A549 (cell line): ENCODE measurements at regions not wholly inside any gene's neighbourhood (a gene's known extent, or its start where the extent isn't known, plus 50 kb on each side); places are given as distances from the start of the nearest gene placed in this dataset.

Experiments
- ATAC-seq, 2 experiments: fragments of 200-7000 bp in 1 of 2; fragments of >200 bp in 1 of 2; cut with Nextera tagmentation in 1 of 2; cut with Tn5 transposase in 1 of 2; 3 replicates each; pipeline versions ENCODE4 v1.8.0 to v1.9.1; 2018 to 2020; ENCODE audit warnings: mild to moderate bottlenecking in 1 of 2, moderate library complexity in 1 of 2
- CTCF ChIA-PET: fragments of 300-600 bp; sonication (Branson Sonifier 250); formaldehyde crosslinking; extraction: SDS; loops from one replicate; lab custom pipeline; 2021; ENCODE audit warnings: antibody characterized with exemption, inconsistent platforms; lab: Yijun Ruan, JAX
- POLR2A ChIA-PET: fragments of 350-600 bp; formaldehyde crosslinking; extraction: SDS; loops from one replicate; lab custom pipeline; 2021; ENCODE audit warnings: antibody characterized with exemption, inconsistent platforms; lab: Yijun Ruan, JAX
- DNase-seq, 2 experiments: peaks; one replicate each; pipeline versions ENCODE4 v3.0.0 to v3.0.0-alpha.2; 2011 to 2016; ENCODE audit warnings: low read depth in 1 of 2, low spot score in 1 of 2
- FAIRE-seq: peaks from 2 replicates; lab custom pipeline; 2011; peaks lifted over from hg19 to GRCh38; lab: Jason Lieb, UNC
- H3K27ac ChIP-seq, 2 experiments: fragments of >200 bp; sonication (Bioruptor Twin); formaldehyde crosslinking; 3 replicates each; pipeline ENCODE4 v1.5.1; 2016 to 2017
- H3K4me1 ChIP-seq: fragments of >200 bp; sonication (Bioruptor Twin); formaldehyde crosslinking; 3 replicates; pipeline ENCODE4 v1.6.1; 2016
- H3K4me2 ChIP-seq: fragments of >200 bp; sonication (Bioruptor Twin); formaldehyde crosslinking; 3 replicates; pipeline ENCODE4 v1.6.1; 2016
- H3K4me3 ChIP-seq: fragments of >200 bp; sonication (Bioruptor Twin); formaldehyde crosslinking; 3 replicates; pipeline ENCODE4 v1.5.1; 2016
- H3K9me3 ChIP-seq: fragments of >200 bp; sonication (Bioruptor Twin); formaldehyde crosslinking; 3 replicates; pipeline ENCODE4 v1.6.1; 2016
- BHLHE40 ChIP-seq: IDR thresholded peaks from 2 replicates; pipeline ENCODE4 v1.6.1; 2012; ENCODE audit warnings: low read depth, low read length, inconsistent platforms
- CBX8 ChIP-seq: fragments of 200-600 bp; sonication (generic); IDR thresholded peaks from 2 replicates; pipeline ENCODE4 v1.6.1; 2016
- CTCF ChIP-seq: fragments of >200 bp; sonication (Bioruptor Twin); formaldehyde crosslinking; IDR thresholded peaks from 3 replicates; pipeline ENCODE4 v1.5.1; 2016
- EHF ChIP-seq: fragments of 250-450 bp; sonication (Bioruptor Pico); IDR thresholded peaks from 2 replicates; pipeline ENCODE4 v1.5.0; 2020; ENCODE audit warnings: mild to moderate bottlenecking
- EHMT2 ChIP-seq: fragments of 200-600 bp; sonication (generic); IDR thresholded peaks from 2 replicates; pipeline ENCODE4 v1.6.1; 2016; ENCODE audit warnings: antibody characterized with exemption, low read depth, mild to moderate bottlenecking, moderate library complexity
- FOXS1 ChIP-seq: fragments of 250-450 bp; sonication (Bioruptor Pico); IDR thresholded peaks from 2 replicates; pipeline ENCODE4 v1.5.0; 2020; ENCODE audit warnings: mild to moderate bottlenecking, moderate library complexity
- GATA3 ChIP-seq: IDR thresholded peaks from 2 replicates; pipeline ENCODE4 v1.6.1; 2012; ENCODE audit warnings: borderline replicate concordance
- HOXB5 ChIP-seq: fragments of 250-450 bp; sonication (Bioruptor Pico); IDR thresholded peaks from 2 replicates; pipeline ENCODE4 v1.5.0; 2020; ENCODE audit warnings: mild to moderate bottlenecking, moderate library complexity
- JUN ChIP-seq, 2 experiments: fragments of >200 bp; sonication (Bioruptor Twin); formaldehyde crosslinking; IDR thresholded peaks; 2 replicates in 1 of 2; 3 replicates in 1 of 2; pipeline ENCODE4 v1.6.1; 2016 to 2017
- NPAS2 ChIP-seq: fragments of 250-450 bp; sonication (Bioruptor Pico); IDR thresholded peaks from 2 replicates; pipeline ENCODE4 v1.8.0; 2022; ENCODE audit warnings: mild to moderate bottlenecking, moderate library complexity, borderline replicate concordance
- NR3C1 ChIP-seq: fragments of >200 bp; sonication (Bioruptor Twin); formaldehyde crosslinking; IDR thresholded peaks from 3 replicates; pipeline ENCODE4 v1.6.1; 2017
- PHF8 ChIP-seq: fragments of 200-600 bp; sonication (generic); IDR thresholded peaks from 2 replicates; pipeline ENCODE4 v1.6.1; 2016; ENCODE audit warnings: low read depth, mild to moderate bottlenecking, antibody characterized with exemption, moderate library complexity, borderline replicate concordance
- RAD21 ChIP-seq, 2 experiments: fragments of >200 bp in 1 of 2; sonication (Bioruptor Twin) in 1 of 2; formaldehyde crosslinking in 1 of 2; IDR thresholded peaks in 1 of 2; conservative IDR thresholded peaks in 1 of 2; 2 replicates in 1 of 2; 3 replicates in 1 of 2; pipeline ENCODE4 v1.6.1; 2012 to 2018; ENCODE audit warnings: inconsistent platforms in 1 of 2
- RARB ChIP-seq: fragments of 250-450 bp; sonication (Bioruptor Pico); IDR thresholded peaks from 2 replicates; pipeline ENCODE4 v1.8.0; 2021; ENCODE audit warnings: mild to moderate bottlenecking, moderate library complexity
- RFX5 ChIP-seq: fragments of 450-650 bp; IDR thresholded peaks from 2 replicates; pipeline ENCODE4 v1.7.1; 2014; ENCODE audit warnings: antibody characterized with exemption, mild to moderate bottlenecking, moderate library complexity
- SMC3 ChIP-seq: fragments of >200 bp; sonication (Bioruptor Twin); formaldehyde crosslinking; IDR thresholded peaks from 3 replicates; pipeline ENCODE4 v1.6.1; 2018; ENCODE audit warnings: inconsistent platforms
- SREBF2 ChIP-seq: fragments of 450-650 bp; IDR thresholded peaks from 2 replicates; pipeline ENCODE4 v1.6.1; 2014; ENCODE audit warnings: mild to moderate bottlenecking, moderate library complexity
- TFCP2L1 ChIP-seq: fragments of 250-450 bp; sonication (Bioruptor Pico); IDR thresholded peaks from 2 replicates; pipeline ENCODE4 v1.5.0; 2021; ENCODE audit warnings: mild to moderate bottlenecking
- TP53 ChIP-seq: fragments of 250-450 bp; sonication (Bioruptor Pico); IDR thresholded peaks from 2 replicates; pipeline ENCODE4 v1.5.0; 2021; ENCODE audit warnings: mild to moderate bottlenecking, moderate library complexity
- ZFP36 ChIP-seq: fragments of 450-650 bp; IDR thresholded peaks from 2 replicates; pipeline ENCODE4 v1.6.1; 2014; ENCODE audit warnings: borderline replicate concordance; ENCODE audit not compliant: partially characterized antibody
- WGBS: methylation state at CpG from one replicate; pipeline ENCODE4 v1.1.6; 2017; ENCODE audit errors: missing lambda C conversion rate; 5-methylcytosine and 5-hydroxymethylcytosine counted together

GRCh38 chr5:124623265-124623664 lies 123.2 kb downstream of the ZNF608 start:
- ATAC-seq (no peak), FAIRE-seq (no peak), DNase-seq (no peak)
- 66% methylated on average over 5 of the region's 5 CpGs for WGBS
- ChIA-PET CTCF (interaction anchor here (0.6 kb wide), 1 partner anchor 206 kb away, joined by 3 read pairs; no protein-coding TSS in a partner anchor), POLR2A (no interaction called here)
- no peak overlapping the region for H3K4me2 ChIP-seq
- TF ChIP-seq PHF8 (no peak), SREBF2 (no peak), CTCF (no peak), JUN (IDR thresholded peaks at IDR 0.05) (no peak), TFCP2L1 (CRISPR knock-in tag) (no peak), HOXB5 (CRISPR knock-in tag) (no peak), FOXS1 (CRISPR knock-in tag) (no peak)
- H3K27ac ChIP-seq = no peak overlapping the region
- no peaks in the 10 kb centered on the region for H3K9me3 ChIP-seq
- H3K4me3 ChIP-seq = no peak overlapping the region
- H3K4me1 ChIP-seq = peaks cover 2% of the 10 kb centered on the region; the same call in 1 of the 3 replicates

DNA sequence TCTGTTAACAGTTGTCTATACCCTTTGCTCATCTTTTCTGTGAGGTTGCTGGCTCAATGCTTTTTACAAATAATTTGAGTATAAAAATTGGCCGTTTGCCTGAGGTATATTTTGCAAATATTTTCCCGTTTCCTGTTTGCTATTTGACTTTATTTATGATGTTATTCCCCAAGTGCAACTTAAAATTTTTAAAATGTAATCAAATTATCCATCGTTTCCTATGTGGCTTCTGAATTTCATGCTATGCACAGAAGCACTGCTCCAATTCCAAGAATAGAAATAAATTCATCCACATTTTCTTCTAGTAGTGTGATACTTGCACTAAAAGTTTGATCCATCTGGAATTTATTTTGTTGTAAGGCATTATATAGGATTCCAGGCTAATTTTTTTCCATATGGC lies 123.6 kb downstream of the ZNF608 start:
- no peak overlapping the region for H3K4me3 ChIP-seq
- H3K4me2 ChIP-seq = no peak overlapping the region
- TF ChIP-seq SMC3 (no peak), NR3C1 (no peak), TFCP2L1 (CRISPR knock-in tag) (no peak), TP53 (CRISPR knock-in tag) (no peak), PHF8 (no peak), EHMT2 (no peak), RFX5 (no peak)
- H3K27ac ChIP-seq = no peak overlapping the region
- H3K9me3 ChIP-seq = no peaks in the 10 kb centered on the region
- no peaks in the 10 kb centered on the region for H3K4me1 ChIP-seq
- CTCF ChIA-PET = no interaction called here
- POLR2A ChIA-PET = no interaction called here
- ATAC-seq (no peak), DNase-seq (no peak), FAIRE-seq (no peak)
- WGBS = 48% methylated on average over 3 of the region's 3 CpGs

DNA sequence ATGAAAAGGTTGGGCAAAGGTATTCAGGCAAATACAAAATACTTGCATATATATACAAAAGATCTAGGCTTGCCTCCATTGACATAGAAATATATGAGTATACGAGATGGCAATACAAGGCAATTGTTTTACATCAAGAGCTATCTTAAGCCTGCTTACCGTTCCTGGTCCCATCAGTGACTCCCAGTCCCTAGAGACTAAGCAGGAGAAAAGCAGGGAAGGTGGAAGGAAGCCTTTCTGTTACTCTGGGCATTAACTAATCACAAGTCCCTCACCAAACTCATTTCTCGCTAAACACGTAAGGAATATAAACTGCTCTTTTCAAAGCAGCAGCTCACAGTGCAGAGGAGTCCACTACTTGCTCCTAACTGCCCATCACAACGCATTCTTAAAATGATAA lies 125.2 kb downstream of the ZNF608 start:
- H3K4me1 ChIP-seq = no peaks in the 10 kb centered on the region
- no peaks in the 10 kb centered on the region for H3K9me3 ChIP-seq
- WGBS = 86% methylated on average over 5 of the region's 5 CpGs
- H3K4me2 ChIP-seq = no peak overlapping the region
- ChIA-PET CTCF (no interaction called here), POLR2A (no interaction called here)
- DNase-seq = no peak
- no peak for ATAC-seq
- no peak for FAIRE-seq
- TF ChIP-seq NR3C1 (no peak), RAD21 (conservative IDR thresholded peaks at IDR 0.05 in 1 of 2, IDR thresholded peaks at IDR 0.05 in 1 of 2) (no peak), RARB (CRISPR knock-in tag) (no peak), CBX8 (no peak), BHLHE40 (no peak), CTCF (no peak), EHF (CRISPR knock-in tag) (no peak), ZFP36 (no peak), GATA3 (no peak), NPAS2 (CRISPR knock-in tag) (no peak)
- no peak overlapping the region for H3K27ac ChIP-seq
- H3K4me3 ChIP-seq = no peak overlapping the region
